Neural cell (in vitro differentiated cells): ENCODE measurements at regions not wholly inside any gene's neighbourhood (a gene's known extent, or its start where the extent isn't known, plus 50 kb on each side); places are given as distances from the start of the nearest gene placed in this dataset.

Experiments used
- H2AFZ ChIP-seq: fragments of 200-600, 300-800 bp; sonication (generic), shearing (Covaris generic); 2 replicates; pipeline ENCODE4 v1.6.0; 2014; ENCODE audit warnings: low read depth, mild to moderate bottlenecking, antibody characterized with exemption, low read length, moderate library complexity
- H3F3A ChIP-seq: fragments of 200-600 bp; shearing (Covaris generic); 2 replicates; pipeline ENCODE4 v1.6.1; 2016; ENCODE audit warnings: mild to moderate bottlenecking, moderate library complexity, mixed read lengths, antibody characterized with exemption, low read length; ENCODE audit not compliant: insufficient read depth, poor library complexity, severe bottlenecking
- H3K27ac ChIP-seq: fragments of 200-600, 300-800 bp; sonication (generic), shearing (Covaris generic); 2 replicates; pipeline ENCODE4 v1.5.1; 2014; ENCODE audit warnings: mild to moderate bottlenecking, low read length, moderate library complexity
- H3K27me3 ChIP-seq: fragments of 300-800, 200-600 bp; sonication (generic), shearing (Covaris generic); 2 replicates; pipeline ENCODE4 v1.6.0; 2014; ENCODE audit warnings: mild to moderate bottlenecking, low read depth, low read length, moderate library complexity; ENCODE audit not compliant: insufficient read depth
- H3K36me3 ChIP-seq: fragments of 300-800, 200-600 bp; sonication (generic), shearing (Covaris generic); 2 replicates; pipeline ENCODE4 v1.5.1; 2014; ENCODE audit warnings: mild to moderate bottlenecking, antibody characterized with exemption, low read length, moderate library complexity; ENCODE audit not compliant: insufficient read depth
- H3K4me2 ChIP-seq: fragments of 300-800, 200-600 bp; sonication (generic), shearing (Covaris generic); 2 replicates; pipeline ENCODE4 v1.6.0; 2014; ENCODE audit warnings: mild to moderate bottlenecking, low read length
- H3K4me3 ChIP-seq: fragments of 300-800, 200-600 bp; sonication (generic), shearing (Covaris generic); 2 replicates; pipeline ENCODE4 v1.5.1; 2014; ENCODE audit warnings: mild to moderate bottlenecking, low read length, moderate library complexity
- H3K79me2 ChIP-seq: fragments of 200-600 bp; shearing (Covaris generic); replicated peaks from 2 replicates; pipeline ENCODE4 v1.6.0; 2014; ENCODE audit warnings: mild to moderate bottlenecking, low read length, moderate library complexity; ENCODE audit not compliant: insufficient read depth
- H3K9ac ChIP-seq: fragments of 300-800, 200-600 bp; sonication (generic), shearing (Covaris generic); 2 replicates; pipeline ENCODE4 v1.6.1; 2016; ENCODE audit warnings: mild to moderate bottlenecking, low read length, mixed read lengths
- H3K9me2 ChIP-seq: fragments of 200-600 bp; shearing (Covaris generic); 2 replicates; pipeline ENCODE4 v1.6.1; 2016; ENCODE audit warnings: mild to moderate bottlenecking, low read length, mixed read lengths; ENCODE audit not compliant: insufficient read depth
- H3K9me3 ChIP-seq: fragments of 200-600, 300-800 bp; sonication (generic), shearing (Covaris generic); 2 replicates; pipeline ENCODE4 v1.6.1; 2016; ENCODE audit warnings: mild to moderate bottlenecking, mixed run types, low read length, moderate library complexity, mixed read lengths
- H4K20me1 ChIP-seq: fragments of 200-600 bp; shearing (Covaris generic); 2 replicates; pipeline ENCODE4 v1.6.1; 2016; ENCODE audit warnings: mild to moderate bottlenecking, mixed run types; ENCODE audit not compliant: insufficient read depth
- CTCF ChIP-seq: fragments of 450-650 bp; IDR thresholded peaks from 2 replicates; pipeline ENCODE4 v1.5.1; 2014; ENCODE audit warnings: antibody characterized with exemption, mild to moderate bottlenecking, moderate library complexity; ENCODE audit not compliant: poor library complexity, severe bottlenecking
- EP300 ChIP-seq: fragments of 450-650 bp; conservative IDR thresholded peaks from 2 replicates; pipeline ENCODE4 v1.6.1; 2014; ENCODE audit warnings: antibody characterized with exemption, mild to moderate bottlenecking, moderate library complexity; ENCODE audit not compliant: poor library complexity, severe bottlenecking
- EZH2 ChIP-seq: fragments of 200-600, 300-800 bp; shearing (Covaris generic), sonication (generic); IDR thresholded peaks from 2 replicates; pipeline ENCODE4 v1.6.1; 2014; ENCODE audit warnings: antibody characterized with exemption, low read length, borderline replicate concordance, mild to moderate bottlenecking; ENCODE audit not compliant: insufficient read depth, poor library complexity, severe bottlenecking
- MXI1 ChIP-seq: fragments of 450-650 bp; conservative IDR thresholded peaks from 2 replicates; pipeline ENCODE4 v1.6.1; 2014; ENCODE audit warnings: antibody characterized with exemption, mild to moderate bottlenecking; ENCODE audit not compliant: poor library complexity, severe bottlenecking
- POLR2AphosphoS5 ChIP-seq: IDR thresholded peaks from 2 replicates; pipeline ENCODE4 v1.6.1; 2012
- RAD21 ChIP-seq: fragments of 450-650 bp; conservative IDR thresholded peaks from 2 replicates; pipeline ENCODE4 v1.6.1; 2014; ENCODE audit warnings: antibody characterized with exemption, mild to moderate bottlenecking, moderate library complexity
- SMC3 ChIP-seq: fragments of 450-650 bp; conservative IDR thresholded peaks from 2 replicates; pipeline ENCODE4 v1.6.1; 2014; ENCODE audit warnings: antibody characterized with exemption, mild to moderate bottlenecking, moderate library complexity; ENCODE audit not compliant: poor library complexity
- TAF1 ChIP-seq: IDR thresholded peaks from 2 replicates; pipeline ENCODE4 v1.6.1; 2012; ENCODE audit warnings: low read depth

- Histone ChIP-seq H3K9ac (no peak overlapping the region), H3K79me2 (no peaks in the 10 kb centered on the region), H3K4me2 (no peak overlapping the region), H3K36me3 (no peaks in the 10 kb centered on the region), H3K9me2 (no peaks in the 10 kb centered on the region), H2AFZ (no peak overlapping the region), H3K27me3 (no peaks in the 10 kb centered on the region), H4K20me1 (no peaks in the 10 kb centered on the region), H3F3A (no peaks in the 10 kb centered on the region), H3K9me3 (no peaks in the 10 kb centered on the region), H3K4me3 (no peak overlapping the region), H3K27ac (no peak overlapping the region)
- TF ChIP-seq EP300 (no peak), TAF1 (no peak), SMC3 (no peak), CTCF (no peak), EZH2 (no peak), MXI1 (no peak)
These were observed 224.9 kb upstream of the ZNF717 start for GRCh38 chr3:76010252-76010651.

GRCh38 chr3:76011121-76011520 is 225.8 kb upstream of the ZNF717 start:
- H3K9ac ChIP-seq = no peak overlapping the region
- no peaks in the 10 kb centered on the region for H3K79me2 ChIP-seq

More at GRCh38 chr3:76011121-76011520, 225.8 kb upstream of the ZNF717 start:
- H2AFZ ChIP-seq = no peak overlapping the region
- no peaks in the 10 kb centered on the region for H3K9me2 ChIP-seq
- H3K4me3 ChIP-seq = no peak overlapping the region
- no peaks in the 10 kb centered on the region for H3K27me3 ChIP-seq
- H3K36me3 ChIP-seq = no peaks in the 10 kb centered on the region
- TF ChIP-seq POLR2AphosphoS5 = no peak
- no peak for TF ChIP-seq MXI1
- no peak for TF ChIP-seq TAF1
- no peak for TF ChIP-seq SMC3
- TF ChIP-seq EZH2 = no peak
- no peak for TF ChIP-seq CTCF
- TF ChIP-seq RAD21 = no peak
- TF ChIP-seq EP300 = no peak
- no peak overlapping the region for H3K4me2 ChIP-seq
- H3F3A ChIP-seq = no peaks in the 10 kb centered on the region
- no peak overlapping the region for H3K27ac ChIP-seq
- H3K9me3 ChIP-seq = no peaks in the 10 kb centered on the region
- no peaks in the 10 kb centered on the region for H4K20me1 ChIP-seq
